GM21717 (cell line): ENCODE measurements at regions not wholly inside any gene's neighbourhood (a gene's known extent, or its start where the extent isn't known, plus 50 kb on each side); places are given as distances from the start of the nearest gene placed in this dataset.
"Not testable (repeated sequence)": the region's sequence is repeated elsewhere in the genome, so short reads cannot be mapped to it uniquely, and the experiment has no call there.

Source experiments
- ATAC-seq: cut with Tn5 transposase; IDR thresholded peaks from one replicate; pipeline ENCODE4 v1.9.1; 2021; ENCODE audit warnings: mild to moderate bottlenecking, moderate library complexity; ENCODE audit not compliant: unreplicated experiment

- ATAC-seq = no peak
Observed at GRCh38 chr13:80751854-80752253, 410.9 kb upstream of the SPRY2 start.

GRCh38 chr13:80744147-80744914 is 403.4 kb upstream of the SPRY2 start:
- ATAC-seq = no peak

GRCh38 chr13:80742033-80742432 is 401.1 kb upstream of the SPRY2 start:
- ATAC-seq = no peak

- no peak for ATAC-seq
Observed at GRCh38 chr13:80740071-80740470, 399.1 kb upstream of the SPRY2 start.

- no peak for ATAC-seq
Observed at GRCh38 chr13:80737513-80737912, 396.6 kb upstream of the SPRY2 start.

GRCh38 chr13:80727321-80727975 is 386.5 kb upstream of the SPRY2 start:
- no peak for ATAC-seq

GRCh38 chr13:80726868-80727267 is 385.9 kb upstream of the SPRY2 start:
- no peak for ATAC-seq

GRCh38 chr13:80721689-80722088 is 380.8 kb upstream of the SPRY2 start:
- ATAC-seq = no peak

- ATAC-seq = no peak
Observed at GRCh38 chr13:80718970-80719369, 378.0 kb upstream of the SPRY2 start.

- ATAC-seq = no peak
Observed at GRCh38 chr13:80717776-80718175, 376.9 kb upstream of the SPRY2 start.

- ATAC-seq = no peak
Observed at GRCh38 chr13:80716610-80717081, 375.7 kb upstream of the SPRY2 start.

- ATAC-seq = no peak
Observed at GRCh38 chr13:80712026-80712425, 371.1 kb upstream of the SPRY2 start.

GRCh38 chr13:80708791-80709190 is 367.9 kb upstream of the SPRY2 start:
- no peak for ATAC-seq

GRCh38 chr13:80707000-80707983 is 366.4 kb upstream of the SPRY2 start:
- ATAC-seq = no peak

GRCh38 chr13:80706164-80706471 is 365.2 kb upstream of the SPRY2 start:
- no peak for ATAC-seq

GRCh38 chr13:80705371-80706163 is 364.6 kb upstream of the SPRY2 start:
- no peak for ATAC-seq

- ATAC-seq = no peak
Observed at GRCh38 chr13:80704369-80704768, 363.4 kb upstream of the SPRY2 start.

- ATAC-seq = no peak
Observed at GRCh38 chr13:80695841-80696240, 354.9 kb upstream of the SPRY2 start.

GRCh38 chr13:80691814-80692213 is 350.9 kb upstream of the SPRY2 start:
- ATAC-seq = not testable (repeated sequence)

GRCh38 chr13:80690208-80690607 is 349.3 kb upstream of the SPRY2 start:
- ATAC-seq = no peak

- no peak for ATAC-seq
Observed at GRCh38 chr13:80688593-80688992, 347.7 kb upstream of the SPRY2 start.
